ENCODE measurements at regions not wholly inside any gene's neighbourhood (a gene's known extent, or its start where the extent isn't known, plus 50 kb on each side); places are given as distances from the start of the nearest gene placed in this dataset.

DNA sequence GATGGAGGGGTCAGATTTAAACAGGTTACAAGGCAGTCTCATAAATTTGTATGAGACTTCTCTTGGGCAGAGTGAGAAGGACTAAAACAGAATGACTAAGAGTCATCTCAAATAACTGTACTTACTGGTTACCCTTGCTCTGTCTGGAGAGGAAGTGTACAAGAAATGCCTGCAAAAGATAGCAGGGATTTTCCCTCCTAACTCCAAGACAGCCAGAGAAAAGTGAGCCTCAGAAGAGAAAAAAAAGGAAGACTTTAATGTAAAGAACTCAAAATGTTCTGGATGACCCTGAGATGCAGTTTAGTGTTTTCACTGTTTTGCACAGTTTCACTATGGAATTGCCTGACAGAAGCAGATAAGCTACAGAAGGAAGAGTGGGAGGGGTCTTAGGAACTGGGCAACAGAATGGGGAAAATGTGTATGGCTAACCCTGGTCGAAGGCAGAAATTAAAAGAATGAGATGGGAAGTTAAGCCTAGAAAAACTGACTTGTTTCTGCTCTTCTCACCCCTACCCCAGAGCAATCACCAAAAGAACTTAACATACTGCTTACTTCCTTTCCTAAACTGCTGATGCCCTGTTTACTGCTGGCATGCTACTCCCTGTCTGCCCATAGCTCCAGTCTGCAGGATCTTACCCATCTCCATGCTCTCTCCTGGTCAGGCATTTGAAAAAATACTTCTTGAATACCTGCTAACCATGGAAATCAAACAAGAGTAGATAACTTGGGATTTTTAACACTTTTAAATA lies 98.1 kb upstream of the MARCKS start:
- TF ChIP-seq, protein P1, sequence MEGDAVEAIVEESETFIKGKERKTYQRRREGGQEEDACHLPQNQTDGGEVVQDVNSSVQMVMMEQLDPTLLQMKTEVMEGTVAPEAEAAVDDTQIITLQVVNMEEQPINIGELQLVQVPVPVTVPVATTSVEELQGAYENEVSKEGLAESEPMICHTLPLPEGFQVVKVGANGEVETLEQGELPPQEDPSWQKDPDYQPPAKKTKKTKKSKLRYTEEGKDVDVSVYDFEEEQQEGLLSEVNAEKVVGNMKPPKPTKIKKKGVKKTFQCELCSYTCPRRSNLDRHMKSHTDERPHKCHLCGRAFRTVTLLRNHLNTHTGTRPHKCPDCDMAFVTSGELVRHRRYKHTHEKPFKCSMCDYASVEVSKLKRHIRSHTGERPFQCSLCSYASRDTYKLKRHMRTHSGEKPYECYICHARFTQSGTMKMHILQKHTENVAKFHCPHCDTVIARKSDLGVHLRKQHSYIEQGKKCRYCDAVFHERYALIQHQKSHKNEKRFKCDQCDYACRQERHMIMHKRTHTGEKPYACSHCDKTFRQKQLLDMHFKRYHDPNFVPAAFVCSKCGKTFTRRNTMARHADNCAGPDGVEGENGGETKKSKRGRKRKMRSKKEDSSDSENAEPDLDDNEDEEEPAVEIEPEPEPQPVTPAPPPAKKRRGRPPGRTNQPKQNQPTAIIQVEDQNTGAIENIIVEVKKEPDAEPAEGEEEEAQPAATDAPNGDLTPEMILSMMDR (IDR thresholded peaks at IDR 0.05), result no peak
- TF ChIP-seq TCF7L2 (IDR thresholded peaks at IDR 0.05; ENCODE audit: low read depth, low read length), result no peak
